ENCODE measurements at regions not wholly inside any gene's neighbourhood (a gene's known extent, or its start where the extent isn't known, plus 50 kb on each side); places are given as distances from the start of the nearest gene placed in this dataset.
"Not testable (repeated sequence)": the region's sequence is repeated elsewhere in the genome, so short reads cannot be mapped to it uniquely, and the experiment has no call there.

GRCh38 chr6:81561071-81561564 is 191.4 kb downstream of the TENT5A start:
- no peaks in the 10 kb centered on the region for H3K27me3 ChIP-seq (ENCODE audit: control insufficient read depth, insufficient read depth, low read length)
- H3K9me3 ChIP-seq (ENCODE audit: control insufficient read depth, insufficient read depth, low read length): no peaks in the 10 kb centered on the region
- no peak overlapping the region for H3K4me3 ChIP-seq (ENCODE audit: low read depth, low read length)
- H3K9ac ChIP-seq (ENCODE audit: low read depth, low read length): no peak overlapping the region
- H3K4me1 ChIP-seq (ENCODE audit: control insufficient read depth, insufficient read depth, low read length): peaks cover 13% of the 10 kb centered on the region
- no peaks in the 10 kb centered on the region for H3K36me3 ChIP-seq (ENCODE audit: control insufficient read depth, insufficient read depth, low read length)

GRCh38 chr6:81557811-81558210 is 194.7 kb downstream of the TENT5A start:
- no peak overlapping the region for H3K4me3 ChIP-seq (ENCODE audit: low read depth, low read length)
- H3K36me3 ChIP-seq (ENCODE audit: control insufficient read depth, insufficient read depth, low read length): no peaks in the 10 kb centered on the region
- no peaks in the 10 kb centered on the region for H3K27me3 ChIP-seq (ENCODE audit: control insufficient read depth, insufficient read depth, low read length)
- H3K9me3 ChIP-seq (ENCODE audit: control insufficient read depth, insufficient read depth, low read length): no peaks in the 10 kb centered on the region
- no peak overlapping the region for H3K9ac ChIP-seq (ENCODE audit: low read depth, low read length)
- H3K4me1 ChIP-seq (ENCODE audit: control insufficient read depth, insufficient read depth, low read length): peaks cover 6% of the 10 kb centered on the region

- Histone ChIP-seq H3K4me3 (ENCODE audit: low read depth, low read length) (no peak overlapping the region), H3K9me3 (ENCODE audit: control insufficient read depth, insufficient read depth, low read length) (no peaks in the 10 kb centered on the region), H3K36me3 (ENCODE audit: control insufficient read depth, insufficient read depth, low read length) (no peaks in the 10 kb centered on the region), H3K27me3 (ENCODE audit: control insufficient read depth, insufficient read depth, low read length) (no peaks in the 10 kb centered on the region), H3K4me1 (ENCODE audit: control insufficient read depth, insufficient read depth, low read length) (peaks cover 6% of the 10 kb centered on the region), H3K9ac (ENCODE audit: low read depth, low read length) (no peak overlapping the region)
These were observed 195.9 kb downstream of the TENT5A start for GRCh38 chr6:81556551-81556950.

- H3K36me3 ChIP-seq (ENCODE audit: control insufficient read depth, insufficient read depth, low read length): no peaks in the 10 kb centered on the region
- no peaks in the 10 kb centered on the region for H3K27me3 ChIP-seq (ENCODE audit: control insufficient read depth, insufficient read depth, low read length)
- no peak overlapping the region for H3K9ac ChIP-seq (ENCODE audit: low read depth, low read length)
- no peak overlapping the region for H3K4me3 ChIP-seq (ENCODE audit: low read depth, low read length)
- H3K4me1 ChIP-seq (ENCODE audit: control insufficient read depth, insufficient read depth, low read length): no peaks in the 10 kb centered on the region
- no peaks in the 10 kb centered on the region for H3K9me3 ChIP-seq (ENCODE audit: control insufficient read depth, insufficient read depth, low read length)
These were observed 199.3 kb downstream of the TENT5A start for GRCh38 chr6:81553216-81553615.

GRCh38 chr6:81552644-81553043 is 199.8 kb downstream of the TENT5A start:
- Histone ChIP-seq H3K36me3 (ENCODE audit: control insufficient read depth, insufficient read depth, low read length) (no peaks in the 10 kb centered on the region), H3K4me1 (ENCODE audit: control insufficient read depth, insufficient read depth, low read length) (no peaks in the 10 kb centered on the region), H3K27me3 (ENCODE audit: control insufficient read depth, insufficient read depth, low read length) (no peaks in the 10 kb centered on the region), H3K4me3 (ENCODE audit: low read depth, low read length) (no peak overlapping the region), H3K9me3 (ENCODE audit: control insufficient read depth, insufficient read depth, low read length) (no peaks in the 10 kb centered on the region), H3K9ac (ENCODE audit: low read depth, low read length) (no peak overlapping the region)

- Histone ChIP-seq H3K4me3 (ENCODE audit: low read depth, low read length) (no peak overlapping the region), H3K27me3 (ENCODE audit: control insufficient read depth, insufficient read depth, low read length) (no peaks in the 10 kb centered on the region), H3K4me1 (ENCODE audit: control insufficient read depth, insufficient read depth, low read length) (peaks cover 4% of the 10 kb centered on the region), H3K36me3 (ENCODE audit: control insufficient read depth, insufficient read depth, low read length) (no peaks in the 10 kb centered on the region), H3K9me3 (ENCODE audit: control insufficient read depth, insufficient read depth, low read length) (no peaks in the 10 kb centered on the region), H3K9ac (ENCODE audit: low read depth, low read length) (no peak overlapping the region)
These were observed 205.3 kb downstream of the TENT5A start for GRCh38 chr6:81547149-81547548.

- Histone ChIP-seq H3K36me3 (ENCODE audit: control insufficient read depth, insufficient read depth, low read length) (no peaks in the 10 kb centered on the region), H3K27me3 (ENCODE audit: control insufficient read depth, insufficient read depth, low read length) (no peaks in the 10 kb centered on the region), H3K4me1 (ENCODE audit: control insufficient read depth, insufficient read depth, low read length) (no peaks in the 10 kb centered on the region), H3K9me3 (ENCODE audit: control insufficient read depth, insufficient read depth, low read length) (no peaks in the 10 kb centered on the region), H3K4me3 (ENCODE audit: low read depth, low read length) (no peak overlapping the region), H3K9ac (ENCODE audit: low read depth, low read length) (no peak overlapping the region)
These were observed 217.5 kb downstream of the TENT5A start for GRCh38 chr6:81534934-81535465.

GRCh38 chr6:81531869-81532561 is 220.5 kb downstream of the TENT5A start:
- Histone ChIP-seq H3K27me3 (ENCODE audit: control insufficient read depth, insufficient read depth, low read length) (no peaks in the 10 kb centered on the region), H3K4me1 (ENCODE audit: control insufficient read depth, insufficient read depth, low read length) (no peaks in the 10 kb centered on the region), H3K36me3 (ENCODE audit: control insufficient read depth, insufficient read depth, low read length) (no peaks in the 10 kb centered on the region), H3K9ac (ENCODE audit: low read depth, low read length) (no peak overlapping the region), H3K9me3 (ENCODE audit: control insufficient read depth, insufficient read depth, low read length) (no peaks in the 10 kb centered on the region), H3K4me3 (ENCODE audit: low read depth, low read length) (no peak overlapping the region)

GRCh38 chr6:81517455-81517854 is 235.0 kb downstream of the TENT5A start:
- Histone ChIP-seq H3K4me1 (ENCODE audit: control insufficient read depth, insufficient read depth, low read length) (no peaks in the 10 kb centered on the region), H3K4me3 (ENCODE audit: low read depth, low read length) (no peak overlapping the region), H3K9me3 (ENCODE audit: control insufficient read depth, insufficient read depth, low read length) (no peaks in the 10 kb centered on the region), H3K9ac (ENCODE audit: low read depth, low read length) (no peak overlapping the region), H3K36me3 (ENCODE audit: control insufficient read depth, insufficient read depth, low read length) (no peaks in the 10 kb centered on the region), H3K27me3 (ENCODE audit: control insufficient read depth, insufficient read depth, low read length) (no peaks in the 10 kb centered on the region)

GRCh38 chr6:81515562-81516453 is 236.7 kb downstream of the TENT5A start:
- H3K36me3 ChIP-seq (ENCODE audit: control insufficient read depth, insufficient read depth, low read length): no peaks in the 10 kb centered on the region
- no peak overlapping the region for H3K9ac ChIP-seq (ENCODE audit: low read depth, low read length)
- H3K27me3 ChIP-seq (ENCODE audit: control insufficient read depth, insufficient read depth, low read length): no peaks in the 10 kb centered on the region
- H3K4me3 ChIP-seq (ENCODE audit: low read depth, low read length): no peak overlapping the region
- no peaks in the 10 kb centered on the region for H3K9me3 ChIP-seq (ENCODE audit: control insufficient read depth, insufficient read depth, low read length)
- H3K4me1 ChIP-seq (ENCODE audit: control insufficient read depth, insufficient read depth, low read length): no peaks in the 10 kb centered on the region

- H3K27me3 ChIP-seq (ENCODE audit: control insufficient read depth, insufficient read depth, low read length); H3K9me3 ChIP-seq (ENCODE audit: control insufficient read depth, insufficient read depth, low read length); H3K36me3 ChIP-seq (ENCODE audit: control insufficient read depth, insufficient read depth, low read length); H3K9ac ChIP-seq (ENCODE audit: low read depth, low read length); H3K4me1 ChIP-seq (ENCODE audit: control insufficient read depth, insufficient read depth, low read length); H3K4me3 ChIP-seq (ENCODE audit: low read depth, low read length): not testable (repeated sequence)
These were observed 238.3 kb downstream of the TENT5A start for GRCh38 chr6:81514195-81514594.

- Histone ChIP-seq H3K9me3 (ENCODE audit: control insufficient read depth, insufficient read depth, low read length) (no peaks in the 10 kb centered on the region), H3K36me3 (ENCODE audit: control insufficient read depth, insufficient read depth, low read length) (no peaks in the 10 kb centered on the region), H3K27me3 (ENCODE audit: control insufficient read depth, insufficient read depth, low read length) (no peaks in the 10 kb centered on the region), H3K4me3 (ENCODE audit: low read depth, low read length) (no peak overlapping the region), H3K9ac (ENCODE audit: low read depth, low read length) (no peak overlapping the region), H3K4me1 (ENCODE audit: control insufficient read depth, insufficient read depth, low read length) (no peaks in the 10 kb centered on the region)
These were observed 241.1 kb downstream of the TENT5A start for GRCh38 chr6:81511423-81511822.
